HK-2 (cell line): ENCODE measurements at regions not wholly inside any gene's neighbourhood (a gene's known extent, or its start where the extent isn't known, plus 50 kb on each side); places are given as distances from the start of the nearest gene placed in this dataset.

Experiments
- DNase-seq: peaks from one replicate; pipeline ENCODE4 v3.0.0-alpha.2; 2018; ENCODE audit not compliant: unreplicated experiment

DNA sequence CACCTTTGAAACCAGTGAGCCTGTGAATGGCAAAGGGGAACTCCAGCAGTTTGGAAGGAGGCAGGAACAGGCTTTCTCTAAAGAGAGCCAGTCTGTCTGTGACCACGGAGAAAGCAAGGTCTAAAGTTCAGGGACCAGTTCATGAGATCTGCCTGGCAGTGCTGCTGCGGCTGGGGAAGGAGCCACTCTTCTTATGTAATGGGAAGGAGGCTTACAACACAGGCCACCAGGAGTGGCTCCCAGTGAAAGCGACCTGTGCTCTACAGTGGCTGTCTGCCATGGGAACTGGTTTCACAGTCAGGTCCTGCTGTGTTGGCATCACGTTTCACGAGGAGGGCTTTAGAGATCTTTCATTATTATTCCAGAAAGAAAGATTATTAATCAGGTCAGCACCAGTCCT is 291.9 kb upstream of the PRDM1 start:
- DNase-seq, result no peak

DNA sequence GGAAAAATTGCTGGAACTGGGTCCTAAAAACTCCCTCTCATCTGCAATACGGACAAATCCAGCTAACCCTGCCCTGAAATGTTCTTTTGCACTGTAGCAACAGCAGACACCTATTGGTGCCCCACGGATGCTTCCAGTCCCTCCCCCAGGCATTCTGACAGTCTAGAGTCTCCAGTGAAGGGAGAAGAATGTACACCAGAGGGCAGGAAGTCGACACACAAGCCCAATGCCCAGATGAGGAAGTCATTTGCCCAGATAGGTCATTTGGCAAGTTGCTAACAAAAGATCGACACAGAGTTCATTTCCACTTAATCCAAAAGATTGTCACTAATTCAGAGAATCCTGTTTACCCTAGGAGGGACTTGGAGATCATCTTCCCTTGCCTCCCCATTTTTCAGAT is 293.0 kb upstream of the PRDM1 start:
- no peak for DNase-seq

- no peak for DNase-seq
Observed at GRCh38 chr6:105791583-105792318, 294.4 kb upstream of the PRDM1 start.

- DNase-seq, result no peak
Observed at GRCh38 chr6:105791179-105791578, 295.0 kb upstream of the PRDM1 start.

DNA sequence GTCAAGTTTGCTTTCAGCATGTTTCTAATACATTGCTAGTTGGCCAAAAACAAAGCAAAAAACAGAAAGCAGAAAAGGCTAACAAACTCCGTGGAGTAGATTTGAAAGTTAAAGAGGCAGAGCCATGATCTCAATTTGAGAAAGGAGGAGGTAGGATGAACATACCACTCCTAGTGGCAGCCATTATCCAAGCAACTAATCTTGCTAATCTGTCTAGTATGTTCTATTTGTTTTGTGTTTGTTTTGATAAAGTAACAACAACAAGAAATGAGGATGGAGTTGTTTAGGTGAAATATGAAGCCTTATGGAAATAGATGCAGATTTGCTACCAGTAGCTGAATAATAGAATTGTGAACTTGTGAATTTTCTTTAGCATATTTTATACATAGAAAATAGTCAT is 295.5 kb upstream of the PRDM1 start:
- DNase-seq, result no peak

GRCh38 chr6:105789935-105790334 is 296.2 kb upstream of the PRDM1 start:
- DNase-seq, result no peak

DNA sequence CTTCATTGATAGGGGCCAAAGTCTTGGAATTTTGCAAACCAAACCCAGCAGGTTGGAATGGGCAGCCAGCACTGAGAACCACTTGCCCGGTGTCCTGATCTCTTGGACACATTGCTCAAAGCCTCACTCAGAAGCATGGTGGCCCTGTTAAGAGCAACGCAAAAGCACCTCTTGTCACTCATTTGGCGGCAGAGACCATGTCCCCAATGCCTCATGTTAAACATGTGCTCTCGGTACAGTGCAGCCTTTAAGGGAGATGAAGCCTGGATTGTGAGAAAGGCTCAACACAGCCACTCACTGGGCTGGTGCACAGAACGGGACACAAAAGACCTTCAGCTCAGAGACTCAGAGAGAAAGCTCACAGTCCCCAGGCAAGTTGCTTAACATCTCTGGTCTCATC is 298.4 kb upstream of the PRDM1 start:
- DNase-seq, result no peak

DNA sequence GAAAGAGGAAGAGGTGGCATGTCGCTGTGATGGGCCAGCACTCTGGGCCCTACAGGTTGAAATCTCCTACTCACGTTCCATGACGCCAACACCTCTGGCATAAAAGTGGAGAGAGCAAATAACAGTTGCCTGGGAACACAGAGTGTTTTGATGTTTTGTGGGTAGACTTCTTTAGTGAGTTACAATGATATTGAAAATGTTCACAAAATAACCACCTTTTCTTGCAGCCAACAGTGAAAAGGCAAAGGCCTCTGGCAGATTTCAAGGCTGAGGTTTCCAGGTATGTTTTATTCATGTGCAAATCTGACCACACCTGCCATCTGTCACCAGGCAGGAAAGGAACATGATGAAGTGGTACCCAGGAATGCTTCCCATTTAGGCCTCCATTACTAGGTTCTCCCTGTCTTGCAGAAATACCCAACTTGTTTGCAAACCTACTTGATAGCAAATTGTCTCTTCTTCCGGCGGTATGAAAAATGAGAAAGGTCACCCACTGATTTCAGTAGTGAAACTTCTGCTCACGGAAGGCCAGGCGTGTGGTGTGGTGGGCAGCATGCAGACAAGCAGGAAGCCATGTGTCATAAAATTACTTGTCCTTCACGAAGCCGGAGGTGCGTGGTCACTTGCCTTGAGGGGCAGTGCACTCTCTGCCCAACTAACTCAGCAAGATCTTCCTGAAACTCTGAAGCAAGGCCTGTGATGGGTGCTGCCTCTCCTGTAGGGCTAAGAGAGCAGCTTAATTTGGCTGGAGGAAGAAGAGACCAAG is 299.1 kb upstream of the PRDM1 start:
- DNase-seq, result no peak

DNA sequence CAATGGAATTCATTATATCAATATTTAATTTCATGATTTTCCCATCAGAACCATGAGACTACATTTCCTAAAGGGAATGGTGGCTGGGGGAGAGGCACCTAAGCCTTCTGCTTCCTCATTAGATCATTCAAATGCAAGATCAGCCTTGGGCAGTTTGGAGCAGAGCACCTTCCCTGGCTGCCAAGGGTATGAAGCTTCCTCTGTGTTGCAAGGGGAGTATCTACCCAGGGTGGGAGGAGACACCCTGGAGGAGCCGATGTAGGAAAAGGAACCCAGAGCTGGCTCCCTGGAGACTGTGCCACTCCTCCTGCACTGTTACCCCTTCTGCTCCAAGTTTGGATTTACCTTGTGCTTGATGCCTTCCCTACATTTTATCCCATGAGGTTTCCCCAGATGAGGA is 299.7 kb upstream of the PRDM1 start:
- no peak for DNase-seq

DNA sequence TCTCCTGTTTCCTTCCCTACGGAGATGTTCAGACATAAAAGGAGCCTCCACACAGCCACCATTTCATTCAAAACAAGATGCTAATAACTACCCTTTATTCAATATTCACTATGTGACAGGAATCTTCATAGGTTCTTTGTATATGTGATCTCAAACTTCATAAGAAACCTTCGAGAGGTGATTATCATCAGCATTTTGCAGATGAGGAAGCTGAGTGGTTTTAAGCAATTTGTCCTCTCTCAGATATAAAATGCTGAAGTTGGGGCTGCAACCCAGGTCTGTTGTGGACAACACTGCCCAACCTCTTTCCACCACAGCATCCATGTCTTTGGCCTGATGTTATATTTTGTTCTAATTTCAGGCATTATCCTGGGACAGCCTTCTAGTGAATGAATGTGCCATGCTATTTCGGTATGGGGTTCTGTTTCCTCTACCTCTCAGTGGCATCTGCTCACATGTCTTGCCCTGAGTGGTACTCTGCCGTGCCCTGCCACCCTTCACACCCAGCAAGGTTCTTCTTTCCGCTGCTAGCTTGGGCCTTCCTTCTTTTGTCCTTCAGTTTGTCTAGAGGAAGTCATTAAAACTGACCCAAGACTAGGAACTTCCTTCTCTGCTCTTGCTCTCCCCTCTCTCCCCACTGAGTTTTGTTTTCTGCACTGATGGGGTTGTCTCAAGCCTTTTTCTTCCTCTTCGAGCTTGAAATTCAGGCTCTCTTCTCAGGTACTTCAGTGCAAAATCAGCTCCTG is 300.9 kb upstream of the PRDM1 start:
- DNase-seq, result no peak

DNA sequence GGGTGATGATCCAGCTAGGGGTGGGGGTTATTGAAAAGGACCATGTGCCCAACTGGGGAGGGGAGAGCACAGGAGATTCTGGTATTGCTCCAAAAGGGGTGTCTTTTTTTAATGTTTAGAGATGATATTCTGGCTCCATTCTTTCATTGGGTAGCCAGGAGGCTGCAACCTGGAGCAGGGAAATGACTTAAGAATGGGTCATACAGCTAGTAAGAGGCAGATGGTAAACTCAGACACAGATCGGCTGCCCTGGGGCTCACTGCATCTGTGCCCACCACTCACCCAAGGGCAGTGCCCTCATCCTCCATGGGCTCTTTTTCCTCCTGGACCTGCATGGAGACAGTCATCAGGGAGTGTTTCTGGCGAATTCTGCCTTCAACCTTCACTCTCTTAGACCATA is 302.0 kb upstream of the PRDM1 start:
- DNase-seq, result no peak

DNA sequence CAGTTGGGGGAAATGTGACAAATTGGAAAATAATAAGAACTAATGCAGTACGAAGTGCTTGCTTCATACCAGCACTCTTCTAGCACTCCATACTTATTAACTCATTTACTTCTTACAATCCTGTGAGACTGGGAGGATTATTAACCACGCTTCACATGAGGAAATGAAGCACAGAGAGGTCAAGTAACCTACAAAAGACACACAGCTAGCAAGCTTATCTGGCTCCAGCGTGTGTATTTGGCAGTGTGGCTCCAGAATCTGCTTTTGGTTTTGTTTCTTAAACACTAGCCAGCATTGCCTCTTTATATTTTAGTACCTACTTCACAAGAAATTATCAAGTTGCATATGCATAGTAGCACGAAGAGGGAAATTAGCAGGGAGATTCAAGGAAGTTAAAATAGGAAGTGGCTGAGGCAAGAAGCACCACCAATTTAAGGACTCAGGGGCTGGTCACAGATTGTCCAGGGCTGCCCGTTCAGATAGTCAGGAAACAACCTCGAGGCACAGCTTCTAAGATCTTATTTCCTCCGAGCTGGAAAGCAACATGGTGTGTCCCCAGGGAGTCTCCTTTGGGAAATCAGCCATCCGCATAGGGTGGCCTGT is 302.7 kb upstream of the PRDM1 start:
- DNase-seq, result no peak

GRCh38 chr6:105781915-105782314 is 304.2 kb upstream of the PRDM1 start:
- no peak for DNase-seq

DNA sequence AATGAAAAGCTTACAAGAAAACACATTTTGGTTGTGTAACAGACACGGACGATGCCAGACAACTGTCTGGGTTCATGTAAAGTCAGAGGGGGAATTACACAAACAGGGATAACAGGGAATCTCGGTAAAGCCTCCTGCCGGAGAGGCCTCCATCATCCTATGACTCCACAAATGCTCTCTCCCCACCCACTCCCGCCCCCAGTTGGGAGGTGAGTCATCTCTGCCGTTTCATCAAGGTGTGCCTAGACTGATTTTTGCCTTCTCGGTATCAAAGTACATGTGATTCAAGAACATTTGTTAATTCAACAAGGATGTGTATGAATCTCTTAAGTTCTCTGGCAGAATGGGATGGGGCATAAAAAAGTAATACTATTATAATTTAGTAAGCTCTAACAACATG is 304.9 kb upstream of the PRDM1 start:
- no peak for DNase-seq

- no peak for DNase-seq
Observed at GRCh38 chr6:105780146-105780860, 305.8 kb upstream of the PRDM1 start.

- DNase-seq, result no peak
Observed at GRCh38 chr6:105779110-105779509, 307.0 kb upstream of the PRDM1 start.

GRCh38 chr6:105775095-105775494 is 311.0 kb upstream of the PRDM1 start:
- no peak for DNase-seq

DNA sequence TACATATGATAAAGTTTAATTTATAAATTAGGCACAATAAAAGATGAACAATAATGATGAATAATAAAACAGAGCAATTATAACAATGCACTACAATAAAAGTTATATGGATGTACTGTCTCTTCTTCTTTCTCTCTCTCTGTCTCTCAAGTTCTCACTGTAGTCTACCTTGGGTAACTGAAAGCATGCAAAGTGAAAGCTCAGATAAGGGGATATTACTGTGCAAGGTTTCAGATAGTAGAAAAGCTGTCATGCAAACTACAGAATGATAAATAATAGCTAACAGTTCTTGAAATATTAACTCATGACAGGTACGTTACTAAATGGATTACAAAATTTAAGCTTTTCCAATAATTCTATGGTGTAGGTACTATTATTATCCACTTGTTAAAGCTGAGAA is 311.9 kb upstream of the PRDM1 start:
- no peak for DNase-seq

DNA sequence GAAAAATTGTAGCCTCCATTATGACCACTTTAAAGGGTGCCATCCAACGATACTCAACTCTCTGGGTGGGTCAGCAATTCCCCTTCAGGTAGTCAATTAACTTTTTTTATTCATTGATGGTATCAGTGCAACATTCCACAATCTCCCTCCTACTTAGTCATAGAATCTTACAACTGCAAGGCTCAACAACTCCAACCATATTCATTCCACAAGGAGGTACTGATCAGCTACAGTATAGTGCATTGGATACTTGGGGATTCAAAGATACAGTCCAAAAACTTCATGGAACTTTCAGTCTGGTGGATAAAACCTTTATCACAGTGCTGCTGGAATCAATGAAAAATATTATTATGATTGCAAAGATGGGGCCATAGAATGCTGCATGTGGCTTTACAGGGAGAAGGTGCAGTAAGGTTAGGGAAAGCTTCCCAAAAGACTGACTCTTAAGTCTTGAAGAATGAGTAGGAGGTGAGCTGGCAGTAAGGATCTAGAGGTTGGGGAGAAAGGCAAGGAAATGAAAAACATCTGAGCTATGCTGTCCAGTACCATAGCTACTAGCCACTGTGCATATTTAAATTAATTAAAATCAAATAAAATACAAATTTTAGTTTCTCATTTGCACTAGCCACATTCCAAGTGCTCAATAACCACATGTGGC is 314.7 kb upstream of the PRDM1 start:
- DNase-seq, result no peak

DNA sequence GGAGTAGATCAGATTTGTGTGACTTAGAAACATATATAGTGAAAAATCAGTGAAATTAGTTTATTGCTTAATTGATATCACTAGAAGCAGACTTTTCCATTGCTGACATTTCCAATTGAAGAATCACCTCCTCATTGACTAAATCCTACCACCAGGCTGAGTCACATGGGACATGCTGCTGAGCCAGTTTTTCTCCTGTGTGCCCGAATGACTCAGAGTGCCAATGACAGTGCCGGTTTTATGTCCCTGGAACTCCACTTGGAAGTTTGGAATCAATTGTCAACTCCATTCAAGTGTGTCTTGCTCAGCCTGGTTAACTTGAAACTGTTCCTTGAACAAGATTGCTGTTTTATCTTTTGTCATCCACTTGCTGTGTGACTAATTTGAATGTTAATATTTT is 316.1 kb upstream of the PRDM1 start:
- DNase-seq, result peak; percentile 29

DNA sequence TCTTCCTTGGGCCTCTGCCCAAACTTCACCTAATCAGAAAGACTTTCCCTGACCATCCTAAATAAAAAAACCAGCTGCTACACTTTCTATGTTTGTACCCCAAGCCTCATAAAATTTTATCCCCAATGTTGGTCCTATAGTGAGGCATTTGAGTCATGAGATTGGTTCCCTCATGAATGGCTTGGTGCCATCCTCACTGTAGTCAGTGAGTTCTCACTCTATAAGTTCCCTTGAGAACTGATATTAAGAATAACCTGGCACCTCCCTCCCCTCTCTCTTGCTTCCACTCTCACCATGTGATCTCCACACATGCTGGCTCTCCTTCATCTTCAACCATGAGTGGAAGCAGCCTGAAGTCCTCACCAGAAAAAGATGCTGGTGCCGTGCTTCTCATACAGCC is 316.9 kb upstream of the PRDM1 start:
- DNase-seq, result no peak
